Sciatic nerve (tissue), 2 donors: ENCODE measurements at regions not wholly inside any gene's neighbourhood (a gene's known extent, or its start where the extent isn't known, plus 50 kb on each side); places are given as distances from the start of the nearest gene placed in this dataset.

Experiments
- ATAC-seq: fragments of 200-7000 bp; cut with Tn5 transposase; one replicate; pipeline ENCODE4 v1.9.1; 2020; ENCODE audit warnings: mild to moderate bottlenecking, moderate library complexity
- DNase-seq: peaks from one replicate; pipeline ENCODE4 v3.0.0-alpha.2; 2020; ENCODE audit warnings: low spot score
- intact Hi-C: fragments of 100-400 bp; cut with DNase I; formaldehyde crosslinking; loops from one replicate; pipeline ENCODE4 v1.14.2; 2022
- donor health status: DM: no; HTN: no; CAD: no.
- donor health status: DM: no; HTN: no; CAD: no.

DNA sequence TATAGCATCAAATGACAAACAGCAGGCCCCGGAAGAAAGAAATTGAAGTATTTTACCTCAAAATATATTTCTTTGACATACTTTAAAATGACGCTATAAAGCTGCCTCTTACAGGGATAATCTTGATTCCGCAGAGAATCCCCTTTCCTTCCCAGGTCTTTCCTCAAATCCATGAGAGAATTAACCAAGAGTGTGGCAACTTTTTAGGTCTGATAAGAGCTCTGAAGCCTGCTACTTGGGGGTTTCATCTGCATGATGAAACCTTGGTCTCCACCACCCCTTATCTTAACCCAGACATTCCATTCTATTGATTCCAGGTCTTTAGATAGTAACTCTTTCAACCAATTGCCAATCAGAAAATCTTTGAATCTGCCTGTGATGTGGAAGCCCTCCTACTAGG lies 173.8 kb downstream of the CEMIP2 start:
- no peak for ATAC-seq
- no peak for DNase-seq
- intact Hi-C loops: no loop called here

DNA sequence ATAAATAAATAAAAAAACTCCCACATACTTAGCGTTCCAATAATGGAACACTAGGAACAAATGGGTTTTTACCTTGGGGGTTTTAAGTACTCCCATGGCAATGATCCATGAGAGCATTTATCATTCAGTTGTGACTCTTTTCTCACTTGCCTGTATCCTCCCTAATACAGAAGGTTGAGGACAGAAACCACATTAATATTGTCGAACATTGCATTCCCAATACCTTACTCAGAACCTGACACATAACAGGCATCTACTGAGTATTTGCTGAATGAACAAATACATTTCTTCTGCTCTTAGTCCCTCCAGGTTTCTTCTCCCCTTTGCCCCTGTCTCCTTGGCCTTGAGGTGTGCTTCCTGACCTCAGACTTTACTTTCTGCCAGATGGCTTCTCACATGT lies 175.9 kb downstream of the CEMIP2 start:
- intact Hi-C loops: no loop called here
- ATAC-seq: no peak
- DNase-seq: no peak

GRCh38 chr9:71590362-71590761 lies 178.0 kb downstream of the CEMIP2 start:
- DNase-seq (no peak), ATAC-seq (no peak)
- intact Hi-C loops: no loop called here

- intact Hi-C loops: no loop called here
- no peak for ATAC-seq
These were observed 178.7 kb downstream of the CEMIP2 start for GRCh38 chr9:71589612-71590011.

GRCh38 chr9:71587576-71588362 lies 180.5 kb downstream of the CEMIP2 start:
- DNase-seq (no peak), ATAC-seq (no peak)
- intact Hi-C loops: no loop called here

More at GRCh38 chr9:71589612-71590011, 178.7 kb downstream of the CEMIP2 start:
- no peak for DNase-seq

DNA sequence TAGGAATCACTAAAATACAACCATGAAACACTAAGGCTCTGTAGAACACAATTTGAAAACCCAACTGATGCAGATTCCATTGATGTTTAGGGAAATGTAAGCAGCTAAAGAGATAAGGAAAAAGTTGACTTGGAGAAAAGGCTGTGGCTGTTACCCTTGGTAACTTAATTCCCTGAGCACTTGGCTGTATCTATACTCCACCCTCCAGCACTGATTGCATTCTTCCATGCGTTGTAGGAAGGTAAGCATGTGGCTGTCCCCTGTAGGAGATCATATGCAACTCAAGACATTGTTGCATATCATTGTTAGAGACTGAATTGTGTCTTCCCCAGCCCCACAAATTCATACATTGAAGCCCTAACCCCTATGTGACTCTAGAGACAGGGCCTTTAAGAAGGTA lies 184.5 kb downstream of the CEMIP2 start:
- DNase-seq: no peak
- ATAC-seq: no peak
- intact Hi-C loops: no loop called here

DNA sequence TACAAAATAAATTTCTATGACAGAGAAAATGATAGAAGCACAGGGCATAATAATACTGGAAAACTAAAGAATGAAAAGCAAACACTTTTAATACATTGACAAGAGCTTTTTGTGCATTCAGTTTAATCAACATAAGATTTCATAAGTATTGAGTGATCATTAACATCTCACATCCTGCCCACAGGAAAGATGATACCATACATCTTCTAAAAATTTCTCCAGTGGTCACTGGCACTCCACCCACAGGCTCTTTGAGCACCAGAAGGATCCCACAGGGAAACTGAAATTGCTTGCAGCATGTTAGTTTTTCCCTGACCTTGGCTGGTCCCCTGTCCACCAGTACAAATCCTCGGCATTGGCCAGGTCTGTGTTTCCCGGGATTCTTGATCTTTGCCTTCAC lies 186.0 kb downstream of the CEMIP2 start:
- no peak for ATAC-seq
- no peak for DNase-seq
- intact Hi-C loops: no loop called here

GRCh38 chr9:71581101-71581500 lies 187.2 kb downstream of the CEMIP2 start:
- intact Hi-C loops: no loop called here
- DNase-seq: no peak
- no peak for ATAC-seq

- intact Hi-C loops: no loop called here
- ATAC-seq (no peak), DNase-seq (no peak)
These were observed 197.1 kb downstream of the CEMIP2 start for GRCh38 chr9:71571186-71571585.

- ATAC-seq: no peak
- intact Hi-C loops: no loop called here
- no peak for DNase-seq
These were observed 200.4 kb downstream of the CEMIP2 start for GRCh38 chr9:71567890-71568289.

GRCh38 chr9:71562140-71562539 lies 206.2 kb downstream of the CEMIP2 start:
- DNase-seq: no peak
- no peak for ATAC-seq
- intact Hi-C loops: no loop called here

DNA sequence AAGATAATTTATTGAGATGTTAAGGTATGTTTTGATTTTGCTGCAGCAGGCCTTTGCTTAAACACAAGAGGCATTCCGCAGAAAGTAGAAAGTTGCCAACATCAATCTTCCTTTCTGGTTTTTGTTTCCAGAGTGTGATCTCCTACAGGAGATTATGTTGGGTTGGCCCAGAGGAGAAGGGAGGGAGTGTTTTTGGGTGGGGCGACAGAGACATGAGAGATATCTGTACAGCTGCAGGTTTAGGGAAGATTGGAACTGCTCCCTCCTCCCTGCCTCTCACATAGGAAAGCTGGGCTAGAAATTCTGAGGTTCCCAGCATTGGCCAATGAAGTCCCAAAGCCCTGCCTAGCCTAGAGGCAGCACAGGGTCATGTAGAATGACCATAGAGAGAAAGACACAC lies 211.0 kb downstream of the CEMIP2 start:
- intact Hi-C loops: no loop called here
- ATAC-seq (no peak), DNase-seq (no peak)

DNA sequence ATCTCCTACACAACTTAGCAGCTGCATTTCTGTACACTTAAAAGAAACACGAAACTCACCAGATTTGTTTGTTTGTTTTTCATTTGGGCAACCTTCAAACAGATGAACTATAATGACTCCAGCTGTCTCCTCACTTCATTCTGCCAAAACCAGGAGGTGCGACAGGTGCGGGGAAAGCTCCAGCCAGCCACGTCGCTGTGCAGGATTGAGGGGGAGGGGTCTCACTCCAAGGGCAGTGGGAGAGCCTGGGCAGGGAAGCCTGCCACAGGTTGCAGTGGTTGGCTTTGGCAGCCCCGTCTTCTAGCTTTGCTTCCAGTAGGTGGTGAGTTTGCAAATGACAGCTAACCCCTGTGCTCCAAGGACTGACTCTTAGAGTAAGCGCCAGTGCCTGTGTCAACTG lies 215.8 kb downstream of the CEMIP2 start:
- intact Hi-C loops: no loop called here

GRCh38 chr9:71549023-71549422 lies 219.3 kb downstream of the CEMIP2 start:
- intact Hi-C loops: no loop called here
- ATAC-seq: no peak
- no peak for DNase-seq

More for the DNA sequence above, 215.8 kb downstream of the CEMIP2 start:
- ATAC-seq: no peak
- DNase-seq: no peak

GRCh38 chr9:71544464-71544863 lies 223.8 kb downstream of the CEMIP2 start:
- DNase-seq: no peak
- no peak for ATAC-seq
- intact Hi-C loops: no loop called here

DNA sequence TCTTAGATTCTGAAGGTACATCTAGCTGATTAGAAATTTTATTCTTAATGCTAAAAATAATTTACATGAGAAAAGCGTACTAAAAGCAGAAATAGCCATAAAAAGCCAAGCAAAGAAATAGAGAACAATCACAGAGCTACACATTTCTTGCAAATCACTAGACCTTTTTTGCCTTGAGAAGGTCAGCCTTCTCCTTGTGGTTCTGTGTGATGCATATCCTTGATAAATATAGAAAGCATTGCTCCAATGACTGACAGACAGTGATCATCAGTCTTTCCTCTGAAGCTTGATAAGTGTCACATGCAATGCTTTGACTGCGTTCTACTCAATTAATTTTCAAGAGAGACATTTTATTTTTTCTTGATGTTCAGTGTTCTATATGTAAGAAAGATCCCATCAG lies 226.9 kb downstream of the CEMIP2 start:
- no peak for DNase-seq
- no peak for ATAC-seq
- intact Hi-C loops: no loop called here

- DNase-seq (no peak), ATAC-seq (no peak)
- intact Hi-C loops: no loop called here
These were observed 243.2 kb downstream of the CEMIP2 start for GRCh38 chr9:71524996-71525580.

GRCh38 chr9:71524516-71524915 lies 243.8 kb downstream of the CEMIP2 start:
- intact Hi-C loops: no loop called here
- ATAC-seq (no peak), DNase-seq (no peak)

- ATAC-seq (no peak), DNase-seq (no peak)
- intact Hi-C loops: no loop called here
These were observed 247.2 kb downstream of the CEMIP2 start for GRCh38 chr9:71521132-71521531.

- no peak for DNase-seq
- no peak for ATAC-seq
- intact Hi-C loops: no loop called here
These were observed 249.1 kb downstream of the CEMIP2 start for GRCh38 chr9:71519098-71519696.
